ENCODE measurements at regions not wholly inside any gene's neighbourhood (a gene's known extent, or its start where the extent isn't known, plus 50 kb on each side); places are given as distances from the start of the nearest gene placed in this dataset.

- no peak overlapping the region for H3K9ac ChIP-seq (ENCODE audit: low read length)
- TF ChIP-seq CTCF (IDR thresholded peaks at IDR 0.05; ENCODE audit: poor library complexity, severe bottlenecking) (no peak), SMC3 (conservative IDR thresholded peaks at IDR 0.05; ENCODE audit: poor library complexity) (no peak), EP300 (conservative IDR thresholded peaks at IDR 0.05; ENCODE audit: poor library complexity, severe bottlenecking) (no peak), RAD21 (conservative IDR thresholded peaks at IDR 0.05) (no peak), TAF1 (IDR thresholded peaks at IDR 0.05; ENCODE audit: low read depth) (no peak), EZH2 (IDR thresholded peaks at IDR 0.05; ENCODE audit: borderline replicate concordance, insufficient read depth, low read length, poor library complexity, severe bottlenecking) (no peak), MXI1 (conservative IDR thresholded peaks at IDR 0.05; ENCODE audit: poor library complexity, severe bottlenecking) (no peak), POLR2AphosphoS5 (IDR thresholded peaks at IDR 0.05) (no peak), REST (IDR thresholded peaks at IDR 0.05; ENCODE audit: borderline replicate concordance) (no peak)
- no peaks in the 10 kb centered on the region for H3K9me3 ChIP-seq (ENCODE audit: low read length)
- no peaks in the 10 kb centered on the region for H3K79me2 ChIP-seq (replicated peaks; ENCODE audit: insufficient read depth, low read length)
- H3K4me2 ChIP-seq (ENCODE audit: low read length) = no peak overlapping the region
- H3F3A ChIP-seq (ENCODE audit: insufficient read depth, low read length, poor library complexity, severe bottlenecking) = no peaks in the 10 kb centered on the region
- no peak overlapping the region for H3K27ac ChIP-seq (ENCODE audit: low read length)
- H2AFZ ChIP-seq (ENCODE audit: low read depth, low read length) = no peak overlapping the region
- H3K9me2 ChIP-seq (ENCODE audit: insufficient read depth, low read length) = no peaks in the 10 kb centered on the region
- no peaks in the 10 kb centered on the region for H3K27me3 ChIP-seq (ENCODE audit: insufficient read depth, low read depth, low read length)
- H3K4me3 ChIP-seq (ENCODE audit: low read length) = no peak overlapping the region
- no peaks in the 10 kb centered on the region for H4K20me1 ChIP-seq (ENCODE audit: insufficient read depth)
- no peaks in the 10 kb centered on the region for H3K36me3 ChIP-seq (ENCODE audit: insufficient read depth, low read length)
Observed at GRCh38 chr6:167682546-167683027, 144.1 kb upstream of the AFDN start.

GRCh38 chr6:167683028-167683862 lies 143.5 kb upstream of the AFDN start:
- H3K4me3 ChIP-seq (ENCODE audit: low read length) = no peak overlapping the region

More at GRCh38 chr6:167683028-167683862, 143.5 kb upstream of the AFDN start:
- H4K20me1 ChIP-seq (ENCODE audit: insufficient read depth) = no peaks in the 10 kb centered on the region
- H3K9me2 ChIP-seq (ENCODE audit: insufficient read depth, low read length) = no peaks in the 10 kb centered on the region
- H3K27me3 ChIP-seq (ENCODE audit: insufficient read depth, low read depth, low read length) = no peaks in the 10 kb centered on the region
- no peaks in the 10 kb centered on the region for H3K79me2 ChIP-seq (replicated peaks; ENCODE audit: insufficient read depth, low read length)
- H2AFZ ChIP-seq (ENCODE audit: low read depth, low read length) = no peak overlapping the region
- H3K9ac ChIP-seq (ENCODE audit: low read length) = no peak overlapping the region
- H3K27ac ChIP-seq (ENCODE audit: low read length) = no peak overlapping the region
- H3F3A ChIP-seq (ENCODE audit: insufficient read depth, low read length, poor library complexity, severe bottlenecking) = no peaks in the 10 kb centered on the region
- no peaks in the 10 kb centered on the region for H3K9me3 ChIP-seq (ENCODE audit: low read length)
- TF ChIP-seq CTCF (IDR thresholded peaks at IDR 0.05; ENCODE audit: poor library complexity, severe bottlenecking) (no peak), REST (IDR thresholded peaks at IDR 0.05; ENCODE audit: borderline replicate concordance) (no peak), SMC3 (conservative IDR thresholded peaks at IDR 0.05; ENCODE audit: poor library complexity) (no peak), POLR2AphosphoS5 (IDR thresholded peaks at IDR 0.05) (no peak), EZH2 (IDR thresholded peaks at IDR 0.05; ENCODE audit: borderline replicate concordance, insufficient read depth, low read length, poor library complexity, severe bottlenecking) (no peak), EP300 (conservative IDR thresholded peaks at IDR 0.05; ENCODE audit: poor library complexity, severe bottlenecking) (no peak), MXI1 (conservative IDR thresholded peaks at IDR 0.05; ENCODE audit: poor library complexity, severe bottlenecking) (no peak), RAD21 (conservative IDR thresholded peaks at IDR 0.05) (no peak), TAF1 (IDR thresholded peaks at IDR 0.05; ENCODE audit: low read depth) (no peak)
- no peaks in the 10 kb centered on the region for H3K36me3 ChIP-seq (ENCODE audit: insufficient read depth, low read length)
- H3K4me2 ChIP-seq (ENCODE audit: low read length) = no peak overlapping the region
